Keratinocyte (primary cell): ENCODE measurements at regions not wholly inside any gene's neighbourhood (a gene's known extent, or its start where the extent isn't known, plus 50 kb on each side); places are given as distances from the start of the nearest gene placed in this dataset.

ENCODE experiments used
- CTCF ChIP-seq, 3 experiments: IDR thresholded peaks in 1 of 3; conservative IDR thresholded peaks in 1 of 3; optimal IDR thresholded peaks in 1 of 3; 2 replicates in 2 of 3; 3 replicates in 1 of 3; pipeline versions ENCODE3 to v1.5.1; 2011; ENCODE audit warnings: low read length in 3 of 3, mild to moderate bottlenecking in 3 of 3, moderate library complexity in 2 of 3, control low read depth in 1 of 3, inconsistent platforms in 1 of 3; ENCODE audit not compliant: insufficient read depth in 2 of 3; ENCODE audit errors: extremely low read depth in 1 of 3
- EZH2 ChIP-seq: IDR thresholded peaks from one replicate; pipeline ENCODE4 v1.6.1; 2012; ENCODE audit warnings: inconsistent platforms, mild to moderate bottlenecking, low read length, moderate library complexity

DNA sequence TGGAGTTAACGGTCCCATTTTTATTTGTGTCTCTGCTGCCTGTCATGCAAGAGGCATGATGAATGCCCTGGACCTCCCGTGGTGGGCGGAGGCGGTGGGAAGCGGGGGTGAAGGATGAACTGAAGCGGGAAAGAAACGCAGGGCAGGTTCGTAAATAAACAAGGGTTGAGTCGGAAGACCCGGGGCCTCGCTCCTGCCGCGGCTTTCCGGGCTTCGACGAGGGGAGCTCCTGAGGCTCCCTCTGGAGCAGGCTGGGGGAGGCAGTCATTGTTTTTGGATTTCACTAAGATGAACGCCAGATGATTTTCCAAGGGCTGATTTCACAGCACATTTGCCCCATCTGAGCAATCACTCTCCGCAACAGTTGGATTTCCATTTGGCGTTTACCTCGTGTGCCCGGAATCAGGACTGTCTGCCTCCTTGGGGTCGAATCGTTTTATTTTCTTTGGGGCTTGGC lies 130.2 kb downstream of the SLC38A6 start:
- TF ChIP-seq CTCF (optimal IDR thresholded peaks at IDR 0.05 in 1 of 3, IDR thresholded peaks at IDR 0.05 in 1 of 3, conservative IDR thresholded peaks at IDR 0.05 in 1 of 3; ENCODE audit: extremely low read depth in 1 of 3, insufficient read depth in 2 of 3, low read length in 3 of 3) (no peak), EZH2 (no peak)
